GM12872 (cell line): ENCODE measurements at regions not wholly inside any gene's neighbourhood (a gene's known extent, or its start where the extent isn't known, plus 50 kb on each side); places are given as distances from the start of the nearest gene placed in this dataset.

Experiments used
- TF ChIP-seq, protein P1 (sequence below): IDR thresholded peaks from 3 replicates; pipeline ENCODE4 v1.5.1; 2011; ENCODE audit warnings: low read depth, mild to moderate bottlenecking, low read length, moderate library complexity; ENCODE audit not compliant: insufficient read depth

DNA sequence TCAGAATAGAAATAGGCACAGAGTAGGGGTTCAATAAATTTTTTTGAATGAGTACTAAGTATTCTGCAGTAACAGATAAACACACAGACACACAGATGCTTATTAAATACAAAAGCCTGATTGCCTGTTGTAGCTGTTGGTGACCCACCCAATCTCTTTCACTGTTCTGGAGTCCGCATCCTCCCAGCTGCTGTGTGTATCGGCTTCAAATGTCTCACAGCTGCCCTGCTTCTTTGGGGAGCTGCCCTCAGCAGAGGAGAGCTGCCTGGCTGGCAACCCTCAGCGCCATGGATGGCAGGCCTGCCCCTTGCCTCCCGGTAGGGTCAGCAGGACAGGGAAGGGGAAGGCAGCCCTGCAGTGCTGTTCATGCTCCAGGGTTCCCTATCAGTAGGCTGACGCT, 50.5 kb upstream of the PRNP start:
- TF ChIP-seq, protein P1, sequence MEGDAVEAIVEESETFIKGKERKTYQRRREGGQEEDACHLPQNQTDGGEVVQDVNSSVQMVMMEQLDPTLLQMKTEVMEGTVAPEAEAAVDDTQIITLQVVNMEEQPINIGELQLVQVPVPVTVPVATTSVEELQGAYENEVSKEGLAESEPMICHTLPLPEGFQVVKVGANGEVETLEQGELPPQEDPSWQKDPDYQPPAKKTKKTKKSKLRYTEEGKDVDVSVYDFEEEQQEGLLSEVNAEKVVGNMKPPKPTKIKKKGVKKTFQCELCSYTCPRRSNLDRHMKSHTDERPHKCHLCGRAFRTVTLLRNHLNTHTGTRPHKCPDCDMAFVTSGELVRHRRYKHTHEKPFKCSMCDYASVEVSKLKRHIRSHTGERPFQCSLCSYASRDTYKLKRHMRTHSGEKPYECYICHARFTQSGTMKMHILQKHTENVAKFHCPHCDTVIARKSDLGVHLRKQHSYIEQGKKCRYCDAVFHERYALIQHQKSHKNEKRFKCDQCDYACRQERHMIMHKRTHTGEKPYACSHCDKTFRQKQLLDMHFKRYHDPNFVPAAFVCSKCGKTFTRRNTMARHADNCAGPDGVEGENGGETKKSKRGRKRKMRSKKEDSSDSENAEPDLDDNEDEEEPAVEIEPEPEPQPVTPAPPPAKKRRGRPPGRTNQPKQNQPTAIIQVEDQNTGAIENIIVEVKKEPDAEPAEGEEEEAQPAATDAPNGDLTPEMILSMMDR = no peak

DNA sequence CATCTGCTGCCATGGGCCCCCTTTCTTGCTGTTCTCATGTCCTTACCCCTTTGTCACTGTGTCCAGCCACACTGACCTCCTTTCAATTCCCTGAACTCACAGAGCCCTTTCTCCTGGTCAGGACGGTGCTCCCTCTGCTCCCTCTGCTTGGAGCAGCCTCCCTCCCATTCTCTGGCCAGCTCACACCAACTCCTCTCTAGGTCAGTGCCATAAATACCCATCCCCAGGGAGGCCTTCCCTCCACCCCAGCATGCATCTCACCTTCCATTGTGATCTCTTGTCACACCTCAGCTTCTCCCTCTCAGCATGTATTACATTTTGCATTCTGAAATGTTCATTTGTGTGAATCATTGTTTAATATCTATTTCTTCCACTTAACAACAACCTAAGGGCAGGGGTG, 50.9 kb upstream of the PRNP start:
- TF ChIP-seq, protein P1 = no peak

DNA sequence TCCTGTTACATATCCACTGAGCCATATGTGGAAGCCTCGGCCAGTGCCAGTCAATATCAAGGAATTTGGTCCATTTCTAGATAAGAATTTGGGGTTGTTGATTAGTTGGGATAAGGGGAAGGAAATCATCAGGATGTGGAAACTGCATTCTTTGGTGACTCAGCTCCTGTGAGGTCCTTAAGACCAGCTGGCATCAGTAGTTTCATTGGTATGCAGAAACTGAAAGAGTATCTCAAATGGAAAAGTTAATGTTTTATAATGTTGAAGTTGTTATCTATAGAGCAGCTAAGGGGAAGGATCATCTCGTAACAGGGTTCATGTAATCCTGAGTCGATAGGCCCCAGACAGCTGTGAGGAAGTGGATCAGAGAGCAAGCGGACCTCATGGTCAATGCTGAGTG, 52.5 kb upstream of the PRNP start:
- TF ChIP-seq, protein P1 = no peak

DNA sequence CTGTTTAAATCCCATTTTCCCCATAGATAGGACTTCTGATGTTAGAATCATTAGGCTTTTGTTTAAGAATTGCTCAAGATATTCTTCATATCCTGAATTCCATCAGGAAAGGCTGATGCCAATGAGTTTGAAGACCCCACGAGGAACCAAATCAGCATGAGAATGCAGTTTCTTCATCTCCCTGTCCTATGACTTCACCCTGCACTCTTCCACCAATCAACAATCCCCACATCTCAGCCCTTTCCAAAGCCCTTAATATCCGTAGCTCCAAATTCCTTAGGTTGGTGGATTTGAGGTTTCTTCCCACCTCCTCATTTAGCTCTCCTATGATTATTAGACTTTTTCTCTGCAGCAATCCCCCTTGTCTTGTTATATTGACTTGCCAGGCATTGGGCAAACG, 52.9 kb upstream of the PRNP start:
- TF ChIP-seq, protein P1 = no peak

DNA sequence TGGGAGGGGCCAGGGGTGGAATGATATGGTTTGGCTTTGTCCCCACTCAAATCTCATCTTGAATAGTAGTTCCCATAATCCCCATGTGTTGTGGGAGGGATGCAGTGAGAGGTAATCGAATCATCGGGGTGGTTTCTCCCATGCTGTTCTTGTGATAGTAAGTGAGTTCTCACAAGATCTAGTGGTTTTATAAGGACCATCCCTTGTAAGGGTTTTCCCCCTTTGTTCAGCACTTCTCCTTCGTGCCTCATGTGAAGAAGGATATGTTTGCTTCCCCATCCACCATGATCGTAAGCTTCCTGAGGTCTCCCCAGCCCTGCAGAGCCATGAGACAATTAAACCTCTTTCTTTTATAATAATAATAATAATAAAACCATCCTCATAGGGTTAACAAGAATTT, 53.4 kb upstream of the PRNP start:
- TF ChIP-seq, protein P1 = no peak

DNA sequence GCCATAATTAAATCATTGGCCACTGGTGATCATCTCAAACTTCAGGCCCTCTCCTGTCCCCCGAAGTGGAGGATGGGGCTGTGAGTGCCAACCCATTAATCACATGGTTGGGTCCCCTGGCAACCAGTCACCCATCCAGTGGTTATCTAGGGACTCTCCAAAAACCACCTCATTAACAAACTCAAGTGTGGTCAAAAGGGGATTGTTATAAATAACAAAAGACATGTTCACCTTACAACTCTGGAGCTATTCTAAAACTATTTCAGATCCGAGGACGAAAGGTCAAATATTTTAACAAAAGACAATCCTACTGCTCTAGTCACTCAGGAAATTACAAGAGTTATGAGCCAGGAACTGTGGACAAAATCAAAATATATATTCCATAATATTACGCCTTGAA, 60.0 kb upstream of the PRNP start:
- TF ChIP-seq, protein P1 = no peak

DNA sequence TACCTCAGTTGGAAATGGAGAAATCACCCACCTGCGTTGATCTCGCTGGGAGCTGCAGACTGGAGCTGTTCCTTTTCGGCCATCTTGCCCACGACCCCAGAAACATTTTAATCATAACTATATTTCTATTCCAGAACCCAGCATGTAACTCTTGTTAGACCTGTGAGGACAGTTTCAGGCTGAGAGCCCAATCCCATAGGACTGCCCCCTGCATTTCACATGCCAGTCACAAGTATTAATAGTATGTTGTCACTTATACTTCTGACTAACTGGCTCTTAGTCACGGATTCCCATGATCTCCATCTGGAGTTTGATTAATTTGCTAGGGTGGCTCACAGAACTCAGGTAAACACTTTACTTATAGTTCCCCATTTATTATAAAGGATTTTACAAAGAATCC, 60.6 kb upstream of the PRNP start:
- TF ChIP-seq, protein P1 = no peak

DNA sequence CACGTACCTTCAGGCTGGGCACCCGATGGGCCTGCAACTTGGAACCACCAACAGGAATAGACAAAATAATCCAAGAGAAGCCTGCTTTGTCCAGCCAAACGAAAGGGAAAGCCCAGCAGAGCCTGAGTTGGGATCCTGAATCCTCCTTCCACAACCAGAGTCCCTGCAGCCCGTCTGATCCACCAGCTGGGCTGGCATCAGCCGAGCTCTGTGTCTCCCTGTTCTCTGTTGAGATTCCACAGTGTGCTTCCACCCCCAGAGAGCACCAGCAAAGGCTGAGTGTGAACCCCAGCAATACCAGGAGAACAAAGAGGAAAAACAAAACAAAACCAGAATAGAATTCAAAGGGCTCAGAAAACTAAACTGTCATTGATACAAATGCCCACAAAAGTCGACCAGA, 68.8 kb upstream of the PRNP start:
- TF ChIP-seq, protein P1 = no peak
